Kidney capillary endothelial cell (primary cell): ENCODE measurements at regions not wholly inside any gene's neighbourhood (a gene's known extent, or its start where the extent isn't known, plus 50 kb on each side); places are given as distances from the start of the nearest gene placed in this dataset.

Source experiments
- DNase-seq: peaks from one replicate; pipeline ENCODE4 v3.0.0-alpha.2; 2018; ENCODE audit warnings: low spot score

DNA sequence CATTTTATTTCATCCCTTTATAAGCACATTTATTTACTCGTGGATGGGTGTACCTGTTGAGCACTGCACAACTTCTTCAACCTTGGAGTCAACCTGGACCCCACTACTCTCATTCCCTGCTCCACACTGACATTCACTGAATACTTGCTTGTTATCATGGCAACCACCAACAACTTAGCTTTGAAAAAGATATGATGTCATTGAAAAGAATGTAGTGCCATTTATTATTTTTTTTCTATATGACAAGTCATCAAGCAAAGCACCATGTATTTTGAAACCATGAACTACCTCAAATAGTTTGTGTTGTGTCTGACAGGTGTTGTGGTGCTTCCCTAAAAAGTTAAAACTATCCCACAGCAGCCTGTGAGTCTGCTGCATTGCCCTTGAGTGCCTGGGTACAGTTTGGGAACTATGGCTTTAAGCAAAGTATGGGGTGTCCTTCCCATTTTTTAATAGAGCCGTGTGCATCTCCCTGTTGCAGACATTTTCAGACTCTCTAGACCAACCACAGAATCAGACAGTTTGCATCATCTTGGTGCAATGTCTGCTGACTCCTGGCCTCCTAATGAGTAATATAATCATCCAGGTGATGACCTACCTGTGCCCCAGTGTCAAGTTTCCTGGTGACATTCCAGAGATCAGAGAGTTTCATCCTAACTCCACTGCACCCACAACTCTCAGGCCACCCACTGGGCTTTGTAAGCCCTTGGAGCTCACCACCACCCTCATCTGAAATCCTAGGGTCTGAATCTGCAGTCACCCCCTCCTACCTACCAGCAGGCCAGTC is 339.7 kb upstream of the PROX1 start:
- DNase-seq = no peak

DNA sequence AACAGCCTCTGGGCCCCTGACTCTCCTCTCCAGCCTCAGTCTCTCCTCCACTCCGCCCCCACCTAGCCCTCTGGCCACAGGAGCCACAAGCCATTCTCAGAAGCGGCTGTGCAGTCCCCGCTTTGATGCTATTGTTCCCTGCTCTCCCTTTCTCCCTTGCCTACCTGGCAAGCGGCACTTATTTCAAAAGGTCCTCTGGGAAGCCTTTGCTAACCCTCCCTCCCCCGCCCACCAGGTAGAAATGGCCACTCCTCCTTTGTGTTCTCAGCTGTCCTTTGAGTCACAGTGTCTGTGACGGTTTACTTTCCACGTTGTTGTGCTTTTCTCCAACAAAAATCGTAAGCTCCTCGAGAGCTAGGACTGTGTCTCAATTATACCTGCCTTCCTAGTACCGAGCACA is 338.4 kb upstream of the PROX1 start:
- no peak for DNase-seq

- no peak for DNase-seq
Observed at GRCh38 chr1:213650603-213651002, 337.2 kb upstream of the PROX1 start.

DNA sequence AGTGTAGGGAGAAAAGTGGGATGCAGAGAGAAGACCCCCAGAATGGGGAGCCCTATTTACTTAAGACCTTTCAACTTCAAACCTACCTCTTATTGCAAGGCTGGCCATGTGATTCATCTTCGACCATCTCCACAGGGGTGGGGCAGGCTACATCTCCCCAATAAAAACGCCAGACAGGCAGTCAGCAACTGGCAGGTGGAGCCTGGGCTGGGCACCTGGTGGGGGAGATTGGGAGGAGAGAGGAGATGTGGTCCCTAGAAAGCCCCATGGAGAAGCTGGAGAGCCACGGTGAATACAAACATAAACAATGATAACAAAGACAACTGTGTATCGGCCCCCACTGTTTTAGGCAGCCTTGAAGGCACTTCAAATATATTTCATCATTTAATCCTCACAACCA is 336.7 kb upstream of the PROX1 start:
- DNase-seq = no peak

GRCh38 chr1:213652109-213652508 is 335.7 kb upstream of the PROX1 start:
- no peak for DNase-seq

DNA sequence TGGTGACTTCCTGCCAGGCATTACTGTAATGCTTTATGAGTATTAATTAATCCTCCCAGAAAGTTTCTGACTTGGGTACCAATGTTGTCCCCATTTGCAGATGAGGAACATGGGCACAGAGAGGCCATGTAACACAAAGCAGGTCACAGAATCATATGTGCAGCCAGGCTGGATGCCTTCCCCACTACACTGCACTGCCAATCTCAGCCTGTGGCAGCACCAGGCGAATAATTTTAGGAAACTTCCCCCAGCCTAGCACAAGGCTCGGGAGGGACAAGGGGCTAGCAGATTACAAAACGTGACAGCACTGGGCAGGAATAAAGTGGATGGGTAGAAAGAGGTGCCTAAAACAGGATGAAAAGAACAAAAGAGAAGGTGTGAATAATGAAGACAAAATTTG is 331.7 kb upstream of the PROX1 start:
- no peak for DNase-seq

DNA sequence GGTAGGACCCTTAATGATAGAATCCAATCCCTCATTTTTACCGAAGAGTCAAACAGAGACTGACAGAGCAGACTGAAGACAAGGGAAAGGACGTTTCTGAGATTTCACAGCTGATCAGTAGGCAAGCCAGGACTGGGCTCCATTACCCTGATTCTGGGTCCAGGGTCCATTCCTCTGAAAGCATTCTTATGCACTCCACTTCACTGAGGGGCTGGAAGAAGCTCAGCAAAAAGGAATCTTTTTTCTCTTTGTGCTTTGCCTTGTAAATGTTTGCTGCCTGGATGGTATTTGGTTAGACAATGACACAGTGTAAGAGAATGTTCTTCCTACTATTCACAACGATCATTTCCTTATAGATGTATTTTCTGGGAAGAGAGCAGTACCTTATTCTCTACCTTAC is 331.3 kb upstream of the PROX1 start:
- DNase-seq = no peak

DNA sequence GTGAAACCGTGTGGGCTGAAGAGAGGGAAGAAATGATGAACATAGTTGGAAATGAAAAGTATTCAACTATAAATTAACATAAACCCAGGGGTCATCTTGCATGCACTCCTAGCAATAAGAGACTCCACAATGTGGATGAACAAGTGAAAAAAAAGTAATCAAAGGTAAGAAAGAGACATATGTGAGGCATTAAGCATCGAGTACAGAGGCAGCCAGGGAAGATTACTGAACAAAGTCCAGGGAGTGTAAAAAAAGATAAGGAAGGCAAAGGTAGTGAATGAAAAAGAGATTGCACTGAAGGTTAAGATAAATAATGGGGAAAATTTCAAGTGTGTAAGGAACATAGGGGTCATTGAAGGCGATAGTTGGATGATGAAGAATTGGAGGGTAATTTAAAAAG is 330.8 kb upstream of the PROX1 start:
- no peak for DNase-seq

GRCh38 chr1:213657879-213658278 is 329.9 kb upstream of the PROX1 start:
- DNase-seq = no peak

DNA sequence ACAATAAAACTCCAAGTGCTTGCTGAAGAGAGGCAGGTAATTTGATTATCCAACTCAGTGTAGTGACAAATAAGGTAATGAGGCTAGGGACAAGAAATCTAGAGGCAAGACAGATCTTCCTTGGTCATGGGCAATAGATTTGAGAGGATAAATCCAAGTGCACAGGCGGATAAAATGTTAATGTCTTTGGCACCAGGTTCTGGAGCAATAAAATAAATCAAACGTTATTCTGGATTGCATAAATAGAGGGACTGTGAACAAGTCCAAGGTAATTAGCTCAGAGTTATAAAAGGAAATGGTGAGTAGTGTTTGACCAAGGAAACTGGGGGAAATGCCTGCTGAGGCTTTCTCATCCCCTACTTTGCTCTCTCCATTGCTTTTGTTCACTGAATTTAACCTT is 329.3 kb upstream of the PROX1 start:
- DNase-seq = no peak

- DNase-seq = no peak
Observed at GRCh38 chr1:213659580-213660547, 327.9 kb upstream of the PROX1 start.

DNA sequence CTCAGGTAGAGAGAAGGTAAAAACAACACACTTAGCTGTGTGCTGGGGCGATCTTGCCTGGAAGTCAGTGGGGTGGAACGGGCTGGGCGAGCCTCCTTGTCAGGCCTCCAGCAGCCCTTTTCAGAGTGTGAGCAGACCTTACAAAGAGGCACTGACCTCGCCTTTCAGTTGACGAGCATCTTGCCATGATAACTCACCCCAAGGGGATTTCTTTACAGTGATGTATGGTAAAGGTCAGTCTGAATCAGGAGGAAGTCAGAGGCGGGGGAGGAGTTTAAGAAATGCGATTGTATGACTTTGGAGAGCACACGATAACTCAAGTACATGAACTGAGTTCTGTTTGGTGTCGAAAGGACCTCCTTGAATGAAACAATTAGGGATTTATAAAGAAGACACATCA is 326.5 kb upstream of the PROX1 start:
- DNase-seq = no peak

DNA sequence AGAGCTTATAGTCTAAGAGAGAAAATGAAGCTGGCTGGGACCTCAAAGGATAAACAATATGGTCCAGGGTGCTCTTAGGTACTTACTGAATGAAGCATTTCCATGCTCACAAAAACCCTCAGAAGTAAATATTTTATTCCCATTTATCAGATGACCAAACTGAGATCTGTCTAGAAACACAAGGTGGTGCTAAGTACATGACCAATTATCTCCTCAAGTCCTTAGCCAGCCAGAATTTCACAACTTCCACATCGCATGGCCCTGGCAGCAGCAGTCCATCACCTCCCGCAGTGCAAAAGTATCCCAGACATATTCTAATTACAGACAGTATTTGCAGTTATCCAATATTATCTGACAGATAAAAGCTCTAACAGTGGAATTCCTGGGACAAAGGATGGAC is 321.7 kb upstream of the PROX1 start:
- DNase-seq = no peak

DNA sequence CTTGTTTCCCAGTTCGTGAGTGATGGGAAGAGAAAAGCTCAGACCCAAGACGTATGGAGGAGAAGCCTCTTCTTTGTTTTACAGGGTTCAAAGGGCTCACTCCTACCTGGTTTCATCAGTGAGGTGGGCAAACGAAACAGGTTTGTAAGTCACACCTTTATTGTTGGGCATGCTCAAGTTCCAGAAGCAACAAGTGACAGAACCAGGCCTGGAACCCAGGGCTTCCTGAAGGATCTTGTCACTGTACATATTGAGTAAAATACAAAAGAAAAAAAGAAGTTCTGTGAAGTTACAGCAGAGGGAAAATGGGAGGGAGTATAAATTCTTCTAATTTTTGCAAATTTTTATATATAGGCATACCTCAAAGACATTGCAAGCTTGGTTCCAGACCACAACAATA is 320.9 kb upstream of the PROX1 start:
- no peak for DNase-seq

DNA sequence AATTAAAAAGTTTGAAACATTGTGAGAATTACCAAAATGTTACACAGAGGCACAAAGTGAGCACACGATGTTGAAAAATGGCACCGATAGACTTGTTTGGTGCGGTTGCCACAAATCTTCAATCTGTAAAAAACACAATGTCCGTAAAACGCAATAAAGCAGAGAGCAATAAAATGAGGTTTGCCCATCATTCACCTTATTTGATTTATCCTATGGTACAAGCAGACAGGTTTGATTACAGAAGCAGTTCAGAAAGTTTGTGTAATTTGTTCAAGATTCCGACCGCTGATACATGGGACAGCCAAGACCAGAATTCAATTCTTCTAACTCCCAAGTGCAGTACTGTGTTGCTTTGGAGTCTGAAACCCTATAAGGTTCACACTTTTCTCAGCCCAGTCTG is 318.3 kb upstream of the PROX1 start:
- no peak for DNase-seq

DNA sequence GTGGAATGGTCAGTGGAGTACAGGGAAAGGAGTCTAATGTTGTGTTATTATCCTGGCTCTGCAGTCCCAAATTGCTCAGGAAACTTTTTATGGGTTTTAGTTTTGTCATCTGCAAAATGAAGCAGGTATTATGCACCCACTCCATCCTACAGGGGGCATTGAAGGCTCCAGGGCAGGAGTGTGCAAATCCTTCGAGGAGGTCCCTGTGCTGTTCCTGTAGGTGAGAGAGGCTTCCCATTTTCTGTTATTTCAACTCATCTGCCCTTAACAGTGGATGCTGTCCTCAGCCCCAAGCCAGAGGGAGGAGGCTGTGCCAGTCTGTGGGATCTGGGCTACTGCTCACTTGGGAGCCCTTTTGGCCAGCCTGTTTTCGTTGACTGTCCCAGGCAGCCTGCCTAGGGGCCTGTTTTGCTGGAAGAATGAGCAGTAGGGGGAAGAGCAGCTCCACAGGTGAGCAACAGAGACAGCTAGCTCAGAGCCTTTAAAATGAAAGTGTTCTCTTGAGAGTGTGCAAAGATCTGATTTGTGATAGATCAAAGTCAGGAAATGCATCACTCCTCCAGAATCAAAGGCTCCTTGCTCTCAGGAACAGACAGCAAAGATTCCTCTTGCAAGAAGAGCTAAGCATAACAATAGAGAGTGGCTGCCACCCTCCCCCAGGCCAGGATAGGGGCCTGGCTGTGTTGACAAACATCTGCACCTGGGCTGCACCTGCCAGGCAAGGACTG is 317.6 kb upstream of the PROX1 start:
- DNase-seq = no peak

DNA sequence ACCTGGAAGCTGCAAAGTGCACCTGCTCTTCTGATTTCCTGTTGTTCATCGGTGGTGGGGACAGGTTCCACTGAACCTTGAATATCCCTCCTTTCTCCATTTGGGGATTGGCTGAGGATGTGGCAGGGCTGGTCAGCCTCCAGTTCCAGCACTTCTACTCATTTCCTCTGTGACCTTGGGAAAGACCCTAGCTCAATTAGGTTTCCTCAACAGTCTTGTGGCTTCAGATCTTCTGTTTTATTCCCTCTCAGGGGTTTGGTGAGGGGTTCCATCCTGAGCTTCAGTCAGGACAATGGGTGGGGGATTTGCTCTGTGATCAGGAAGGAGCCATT is 317.1 kb upstream of the PROX1 start:
- no peak for DNase-seq

DNA sequence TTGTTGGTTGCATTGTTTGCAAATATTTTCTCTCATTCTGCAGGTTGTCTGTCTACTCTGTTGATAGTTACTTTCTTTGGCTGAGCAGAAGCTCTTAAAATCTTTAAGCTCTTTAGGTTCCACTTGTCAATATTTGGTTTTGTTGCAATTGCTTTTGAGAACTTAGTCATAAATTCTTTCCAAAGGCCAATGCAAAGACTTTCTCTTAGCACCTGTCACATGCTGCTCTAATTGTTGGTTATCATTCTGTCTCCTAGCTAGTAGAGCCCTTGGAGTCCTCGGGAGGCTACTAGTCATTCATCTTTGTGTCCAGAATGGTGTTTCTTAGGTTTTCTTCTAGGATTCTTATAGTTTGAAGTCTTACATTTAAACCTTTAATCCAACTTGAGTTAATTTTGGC is 312.7 kb upstream of the PROX1 start:
- DNase-seq = no peak

DNA sequence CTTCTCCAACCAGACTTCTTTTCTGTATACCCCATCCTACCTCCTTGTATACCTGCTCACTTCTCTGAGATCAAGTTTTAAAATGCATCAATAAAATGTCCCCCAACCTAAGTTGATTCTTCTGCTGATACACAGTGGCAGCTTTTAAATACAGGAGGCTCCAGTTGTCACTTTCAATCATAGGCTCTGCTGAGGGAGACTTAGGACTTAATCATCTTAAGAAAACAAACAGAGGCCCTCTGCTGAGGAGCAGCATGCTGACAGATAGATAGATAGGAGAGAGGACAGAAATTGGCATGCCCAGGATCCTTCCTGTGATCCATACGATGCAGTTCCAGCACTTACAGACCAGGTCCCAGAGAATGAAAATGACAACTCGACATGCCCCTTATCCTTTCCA is 311.0 kb upstream of the PROX1 start:
- DNase-seq = no peak

GRCh38 chr1:213678348-213678747 is 309.4 kb upstream of the PROX1 start:
- no peak for DNase-seq

GRCh38 chr1:213678753-213679152 is 309.0 kb upstream of the PROX1 start:
- DNase-seq = no peak

DNA sequence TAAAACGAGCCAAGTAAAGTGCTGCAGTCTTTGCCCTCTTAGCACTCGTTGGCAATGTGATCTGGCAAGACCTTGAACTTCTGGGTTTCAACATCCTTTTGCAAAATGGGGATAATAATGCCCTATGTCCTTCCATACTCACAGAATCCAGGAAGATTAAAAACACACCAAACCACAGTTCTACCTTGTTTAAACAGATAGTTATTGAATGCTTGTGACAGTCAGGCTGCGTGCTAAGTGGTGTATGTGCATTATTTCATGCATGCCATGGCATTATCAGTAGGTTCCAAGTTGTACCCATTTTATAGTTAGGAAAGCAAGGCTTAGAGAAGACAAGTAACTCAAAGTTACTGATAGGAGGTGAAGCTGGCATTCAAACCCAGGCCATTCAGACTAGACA is 308.6 kb upstream of the PROX1 start:
- DNase-seq = no peak
